GM18858 (cell line): ENCODE measurements at regions not wholly inside any gene's neighbourhood (a gene's known extent, or its start where the extent isn't known, plus 50 kb on each side); places are given as distances from the start of the nearest gene placed in this dataset.

Source experiments
- ATAC-seq: cut with Tn5 transposase; IDR thresholded peaks from one replicate; pipeline ENCODE4 v1.9.1; 2021; ENCODE audit not compliant: unreplicated experiment

GRCh38 chr6:139557547-139557946, 183.1 kb upstream of the CITED2 start:
- no peak for ATAC-seq

DNA sequence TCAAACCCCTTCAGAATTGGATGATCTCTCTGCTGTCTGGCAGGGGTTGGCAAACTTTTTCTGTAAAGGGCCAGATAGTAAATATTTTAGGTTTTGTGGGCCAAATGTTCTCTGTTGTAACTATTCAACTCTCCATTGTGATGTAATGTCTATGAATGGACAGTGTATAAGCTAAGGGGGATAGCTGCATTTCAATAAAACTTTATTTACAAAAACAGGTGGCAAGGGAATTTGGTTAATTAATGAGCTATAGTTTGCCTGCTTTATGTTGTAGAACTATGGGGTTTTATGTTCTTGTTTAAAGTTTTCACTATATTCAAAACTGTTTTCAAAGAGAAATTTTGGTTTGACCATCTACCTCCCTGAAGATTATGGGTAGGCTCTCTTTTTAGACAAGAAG, 182.1 kb upstream of the CITED2 start:
- ATAC-seq = no peak

- no peak for ATAC-seq
These were observed 179.5 kb upstream of the CITED2 start for GRCh38 chr6:139553916-139554315.

DNA sequence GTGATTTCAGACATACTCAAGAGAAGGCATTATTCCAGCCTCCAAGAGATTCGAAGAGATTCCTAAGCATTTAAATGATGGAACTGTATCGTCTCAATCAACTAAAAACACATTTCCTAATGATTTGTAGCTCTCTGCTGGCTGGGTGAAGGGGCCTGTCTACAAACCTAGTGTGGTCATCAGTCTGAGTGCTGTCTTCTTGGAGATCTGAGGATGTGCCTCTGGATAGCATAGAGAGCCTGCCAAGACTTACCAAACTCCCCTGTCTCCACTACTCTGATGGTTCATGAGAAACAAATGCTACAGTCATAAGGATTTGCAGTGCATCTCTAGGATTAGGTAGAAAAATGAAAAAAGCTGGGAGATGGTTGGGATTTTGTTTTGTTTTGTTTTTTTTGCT, 176.9 kb upstream of the CITED2 start:
- no peak for ATAC-seq

DNA sequence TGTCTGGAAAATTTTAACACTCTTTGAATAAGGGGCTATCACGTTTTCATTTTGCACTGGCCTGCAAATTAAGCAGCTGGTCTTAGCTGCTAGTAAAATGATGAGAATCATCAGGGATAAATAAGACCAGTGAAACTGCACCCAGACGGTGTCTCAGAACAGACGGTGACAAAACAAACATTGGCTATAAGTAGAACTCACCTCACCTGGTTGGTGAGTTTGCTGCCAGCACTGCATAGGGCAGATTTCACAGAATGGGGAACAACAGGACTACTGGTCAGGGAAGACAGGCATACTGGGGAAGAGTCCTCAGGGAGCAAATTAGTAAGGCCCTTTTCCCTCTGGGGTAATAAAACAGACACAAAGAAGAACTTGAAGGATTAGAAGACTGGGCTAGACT, 175.9 kb upstream of the CITED2 start:
- ATAC-seq = no peak

DNA sequence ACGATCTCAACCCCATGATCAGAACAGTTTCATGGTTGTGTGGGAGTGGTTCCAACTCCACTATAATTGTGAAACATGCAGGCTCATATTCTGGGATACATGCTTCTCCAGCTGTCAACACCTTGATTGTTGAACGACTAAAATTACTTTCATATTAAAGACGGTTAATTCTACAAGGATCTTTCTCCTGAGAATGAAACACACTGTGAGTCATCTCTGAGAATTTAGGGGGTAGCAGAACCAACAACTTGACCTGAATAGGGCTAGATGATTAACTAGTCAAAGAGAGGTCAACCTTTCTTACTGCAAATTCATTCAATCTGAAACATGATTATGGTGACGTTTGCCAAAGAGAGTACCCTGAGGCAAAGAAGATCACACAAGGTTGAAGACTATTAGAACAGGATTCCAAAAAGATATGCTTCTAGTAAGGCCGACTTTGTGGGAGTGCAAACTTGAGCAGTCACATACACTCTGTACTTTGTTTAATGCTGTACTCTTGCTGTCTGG, 175.2 kb upstream of the CITED2 start:
- no peak for ATAC-seq

- no peak for ATAC-seq
These were observed 173.4 kb upstream of the CITED2 start for GRCh38 chr6:139547804-139548203.

DNA sequence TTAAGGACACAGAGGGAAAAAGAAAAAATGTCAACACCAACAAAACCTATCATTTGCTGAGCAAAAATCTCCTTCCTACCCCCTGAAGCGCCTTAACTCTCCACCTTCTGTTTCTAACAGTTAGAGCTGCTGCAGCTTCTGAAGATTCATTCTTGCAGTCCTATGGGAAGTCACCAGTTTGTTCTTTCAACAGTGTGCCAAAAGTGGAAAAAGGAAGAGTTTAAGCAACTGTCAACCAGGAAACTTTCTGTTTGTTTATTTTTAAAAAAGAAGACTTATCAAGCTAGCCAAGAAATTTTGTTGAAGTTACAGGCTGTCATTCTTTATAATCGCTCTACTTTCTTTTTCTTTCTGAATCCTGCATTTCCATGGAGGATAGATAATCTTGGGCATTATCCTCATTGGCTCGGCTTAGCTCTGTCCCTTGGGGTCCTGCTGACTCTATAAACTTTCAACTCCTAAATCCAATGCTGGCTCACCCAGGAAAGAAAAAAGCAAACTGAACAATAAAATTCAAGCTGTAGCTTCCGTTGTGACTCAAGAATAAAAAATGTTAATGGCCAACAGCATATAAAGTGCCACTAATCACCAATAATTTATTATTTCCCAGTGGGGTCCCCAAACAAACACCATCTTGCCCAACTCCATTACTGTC, 172.8 kb upstream of the CITED2 start:
- ATAC-seq = no peak

GRCh38 chr6:139546106-139546472, 171.6 kb upstream of the CITED2 start:
- no peak for ATAC-seq

DNA sequence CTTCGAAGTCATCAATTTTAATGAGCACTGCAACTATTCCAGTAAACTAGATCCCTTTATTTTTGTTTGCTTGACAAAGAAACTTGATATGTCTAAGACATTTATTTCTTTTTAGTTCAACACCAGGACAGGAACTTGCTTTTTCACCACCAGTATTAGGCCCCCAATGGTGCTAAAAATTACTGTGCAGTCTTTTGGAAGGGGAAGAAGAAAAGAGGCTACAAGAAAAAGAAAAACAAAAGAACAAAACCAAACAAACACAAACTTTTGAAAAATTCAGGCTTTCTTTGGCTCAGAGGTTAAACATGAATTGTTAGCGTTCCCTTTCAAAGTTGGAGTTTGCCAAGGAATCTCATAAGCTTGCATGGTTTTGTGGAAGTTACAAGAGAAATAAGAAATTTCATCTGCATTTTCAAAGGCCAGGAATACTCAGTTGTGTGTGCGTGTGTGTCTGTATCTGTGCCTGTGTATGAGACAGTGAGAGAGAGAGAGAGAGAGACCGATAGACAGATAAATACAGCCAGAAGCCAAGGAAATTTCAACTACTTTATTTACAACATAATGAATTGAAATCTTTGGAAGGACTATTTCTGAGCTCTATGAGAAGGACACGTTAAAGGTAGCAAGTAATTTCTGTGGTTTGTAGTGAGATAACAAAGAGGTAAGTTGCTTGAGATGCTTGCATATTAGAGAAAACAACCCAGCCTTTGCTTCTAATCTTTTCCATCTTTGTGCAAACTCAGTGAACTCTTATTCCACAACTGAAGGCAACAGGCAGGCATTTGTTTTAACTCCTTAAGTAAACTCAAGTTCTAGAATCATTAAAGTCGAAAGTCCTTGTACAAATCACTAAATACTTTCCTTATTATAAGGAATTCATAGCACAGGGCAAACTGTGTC, 171.0 kb upstream of the CITED2 start:
- ATAC-seq = no peak

- ATAC-seq = no peak
These were observed 170.2 kb upstream of the CITED2 start for GRCh38 chr6:139544701-139545057.

GRCh38 chr6:139542351-139542750, 167.9 kb upstream of the CITED2 start:
- ATAC-seq = no peak

DNA sequence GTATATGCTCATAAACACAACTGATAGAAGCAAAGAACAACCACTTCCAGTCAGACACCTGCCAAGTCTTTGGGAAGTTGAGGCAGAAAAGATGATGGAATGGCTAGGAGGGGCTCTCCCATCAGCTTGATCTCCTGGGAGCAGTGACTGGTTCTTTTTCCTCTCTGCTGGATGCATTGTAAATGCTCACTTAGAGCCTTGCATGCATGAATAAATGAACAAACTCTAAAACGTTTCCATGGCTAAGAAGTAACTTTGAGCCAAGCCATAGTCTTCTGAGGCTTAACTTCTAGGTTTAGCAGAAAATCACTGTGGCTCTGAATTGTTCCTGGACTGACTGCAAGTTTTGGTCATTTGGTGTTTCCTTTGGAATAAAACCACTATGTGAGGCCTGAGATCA, 166.4 kb upstream of the CITED2 start:
- no peak for ATAC-seq

- ATAC-seq = peak; percentile 81
These were observed 165.8 kb upstream of the CITED2 start for GRCh38 chr6:139540276-139540675.

- ATAC-seq = no peak
These were observed 165.4 kb upstream of the CITED2 start for GRCh38 chr6:139539852-139540251.

DNA sequence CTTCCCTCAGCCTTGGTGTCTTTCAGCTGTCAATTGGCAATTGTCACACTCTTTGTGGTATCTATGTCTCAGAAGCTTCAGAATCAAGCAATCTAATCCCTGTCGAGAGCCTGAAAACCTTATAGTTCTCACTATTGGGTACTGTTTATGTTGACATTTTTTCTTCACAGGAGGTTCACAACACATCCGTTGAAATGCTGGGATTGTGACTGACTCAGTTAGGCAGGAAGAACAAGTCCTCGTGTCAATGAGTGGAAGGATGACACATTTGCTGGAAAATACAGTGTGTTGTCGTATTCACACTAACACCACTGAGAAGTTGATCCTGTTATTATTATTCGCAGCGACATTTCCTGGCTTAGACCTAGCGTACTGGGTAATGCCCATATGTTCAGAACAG, 163.9 kb upstream of the CITED2 start:
- ATAC-seq = no peak

- no peak for ATAC-seq
These were observed 162.5 kb upstream of the CITED2 start for GRCh38 chr6:139536751-139537617.

DNA sequence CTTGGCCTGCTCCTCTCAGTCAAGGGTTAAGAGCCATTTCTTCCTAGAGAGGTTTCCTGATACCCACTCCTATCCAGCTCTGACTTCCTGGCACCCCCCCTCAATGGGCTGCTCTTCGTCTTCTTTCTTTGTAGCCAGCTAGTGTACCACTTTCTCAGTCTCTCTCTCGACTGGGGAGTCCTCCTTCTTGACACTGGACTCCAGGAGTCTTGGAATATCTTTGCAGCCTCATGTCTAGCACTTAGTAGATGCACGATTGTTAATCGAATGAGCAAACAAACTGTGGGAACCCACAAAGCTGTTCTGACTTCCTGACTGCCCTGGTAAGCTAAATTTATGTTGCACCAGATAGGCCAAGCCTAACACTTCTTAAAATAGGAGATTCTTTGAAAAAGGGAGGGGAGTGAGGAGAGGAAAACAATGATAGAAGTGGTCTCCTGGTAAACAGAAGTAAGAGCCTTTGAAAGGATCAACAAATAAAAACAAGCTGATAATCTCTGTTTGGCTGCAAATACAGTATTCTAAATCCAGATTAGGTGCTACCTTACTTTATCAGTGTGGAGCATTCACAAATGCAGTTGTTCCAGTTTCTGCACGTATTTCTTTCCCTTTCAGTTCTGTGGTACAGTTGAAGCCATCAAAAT, 160.1 kb upstream of the CITED2 start:
- ATAC-seq = no peak

DNA sequence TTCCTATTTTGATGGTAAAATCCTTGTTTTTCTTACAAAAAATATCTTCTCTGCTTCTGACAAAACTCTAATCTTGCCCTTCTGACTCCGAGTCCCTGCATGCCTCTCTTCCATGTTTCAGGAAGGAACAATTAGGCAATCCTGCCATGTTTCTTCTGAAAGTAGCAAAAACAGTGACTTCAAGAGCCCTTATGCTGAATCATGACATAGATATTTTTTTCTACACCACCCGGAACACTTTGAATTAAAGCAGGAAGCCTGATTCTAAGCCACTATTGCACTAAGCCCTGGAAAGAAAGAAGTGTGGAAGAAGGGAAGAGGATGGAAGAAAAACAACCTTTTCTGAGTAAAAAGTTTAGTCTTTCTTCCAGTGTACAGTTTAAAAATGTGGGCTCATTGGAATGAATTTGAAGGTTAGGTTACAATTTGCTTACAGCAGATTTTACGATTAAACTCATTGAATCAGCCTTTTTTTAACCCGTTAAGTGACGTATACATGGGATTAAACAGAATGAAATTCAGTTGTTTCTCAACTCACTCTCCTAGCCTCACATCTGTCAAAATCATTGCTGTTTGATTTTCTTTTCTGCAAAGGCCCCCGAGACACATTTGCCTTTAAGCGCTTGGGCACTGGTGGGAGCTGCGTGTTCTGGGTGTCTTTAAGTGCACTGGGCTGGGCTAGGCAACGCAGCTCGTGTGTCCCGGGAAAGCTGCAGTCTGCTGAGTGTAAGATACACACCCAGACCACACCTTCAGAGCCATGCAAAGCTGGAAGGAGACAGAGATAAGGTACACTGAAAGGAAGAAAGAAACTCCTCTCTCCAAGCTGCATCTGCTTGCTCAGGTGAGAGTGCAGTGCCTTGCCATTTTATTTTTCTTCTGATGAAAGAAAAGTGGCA, 159.4 kb upstream of the CITED2 start:
- no peak for ATAC-seq

DNA sequence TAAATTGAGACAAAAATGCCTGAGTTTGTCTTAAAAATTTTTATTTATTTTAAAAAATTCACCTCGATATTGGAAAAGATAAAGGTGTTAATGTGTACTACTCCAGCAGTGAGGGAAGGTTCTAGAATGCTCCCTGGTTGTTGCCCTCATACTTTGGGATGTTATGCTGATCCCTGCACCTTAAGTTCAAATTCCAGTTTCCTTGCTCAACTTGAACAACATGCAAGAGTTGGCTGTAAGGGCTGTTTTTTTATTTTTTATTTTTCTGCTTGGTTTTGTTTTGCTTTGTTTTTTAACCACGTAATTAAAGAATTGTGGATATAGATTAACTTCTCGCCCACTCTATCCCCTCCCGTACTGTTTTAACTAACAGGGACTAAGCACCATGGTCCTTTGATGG, 158.7 kb upstream of the CITED2 start:
- ATAC-seq = no peak
